Adipocyte (in vitro differentiated cells): ENCODE measurements at regions not wholly inside any gene's neighbourhood (a gene's known extent, or its start where the extent isn't known, plus 50 kb on each side); places are given as distances from the start of the nearest gene placed in this dataset.
"Not testable (repeated sequence)": the region's sequence is repeated elsewhere in the genome, so short reads cannot be mapped to it uniquely, and the experiment has no call there.

Source experiments
- DNase-seq: peaks from one replicate; pipeline ENCODE4 v3.0.0-alpha.2; 2015; ENCODE audit warnings: low read depth
- H3K27me3 ChIP-seq: replicated peaks from 2 replicates; pipeline ENCODE4 v1.7.0; 2013; ENCODE audit warnings: mild to moderate bottlenecking, low read length, moderate library complexity; ENCODE audit not compliant: control insufficient read depth, insufficient read depth
- H3K36me3 ChIP-seq: 2 replicates; pipeline ENCODE4 v1.7.0; 2013; ENCODE audit warnings: low read length, mild to moderate bottlenecking, moderate library complexity; ENCODE audit not compliant: control insufficient read depth, insufficient read depth, severe bottlenecking
- H3K4me1 ChIP-seq: 2 replicates; pipeline ENCODE4 v1.7.0; 2013; ENCODE audit warnings: mild to moderate bottlenecking, low read length, moderate library complexity; ENCODE audit not compliant: control insufficient read depth, insufficient read depth
- H3K4me3 ChIP-seq: 2 replicates; pipeline ENCODE4 v1.7.0; 2013; ENCODE audit warnings: mild to moderate bottlenecking, low read length, moderate library complexity
- H3K9ac ChIP-seq: 2 replicates; pipeline ENCODE4 v1.7.0; 2013; ENCODE audit warnings: mild to moderate bottlenecking, low read length, moderate library complexity
- H3K9me3 ChIP-seq: 2 replicates; pipeline ENCODE4 v1.7.0; 2013; ENCODE audit warnings: mild to moderate bottlenecking, low read length, moderate library complexity; ENCODE audit not compliant: control insufficient read depth

GRCh38 chr3:5918626-5919025, 731.1 kb downstream of the EDEM1 start:
- Histone ChIP-seq H3K9ac (no peak overlapping the region), H3K4me1 (no peaks in the 10 kb centered on the region), H3K36me3 (no peaks in the 10 kb centered on the region), H3K9me3 (no peaks in the 10 kb centered on the region), H3K4me3 (no peak overlapping the region), H3K27me3 (no peaks in the 10 kb centered on the region)
- DNase-seq = no peak

GRCh38 chr3:5929027-5929426, 741.5 kb downstream of the EDEM1 start:
- Histone ChIP-seq H3K9ac (no peak overlapping the region), H3K36me3 (no peaks in the 10 kb centered on the region), H3K4me3 (no peak overlapping the region), H3K9me3 (no peaks in the 10 kb centered on the region), H3K27me3 (no peaks in the 10 kb centered on the region), H3K4me1 (no peaks in the 10 kb centered on the region)
- DNase-seq = no peak

- not testable (repeated sequence) for H3K27me3 ChIP-seq, H3K4me3 ChIP-seq, DNase-seq, H3K9me3 ChIP-seq, H3K36me3 ChIP-seq, H3K9ac ChIP-seq, H3K4me1 ChIP-seq
These were observed 756.6 kb downstream of the EDEM1 start for GRCh38 chr3:5944061-5944460.

GRCh38 chr3:5948084-5948483, 760.6 kb downstream of the EDEM1 start:
- no peaks in the 10 kb centered on the region for H3K36me3 ChIP-seq
- no peak overlapping the region for H3K4me3 ChIP-seq
- no peaks in the 10 kb centered on the region for H3K27me3 ChIP-seq
- no peak for DNase-seq
- no peak overlapping the region for H3K9ac ChIP-seq
- no peaks in the 10 kb centered on the region for H3K9me3 ChIP-seq
- no peaks in the 10 kb centered on the region for H3K4me1 ChIP-seq

- Histone ChIP-seq H3K4me1 (no peaks in the 10 kb centered on the region), H3K9ac (no peak overlapping the region), H3K4me3 (no peak overlapping the region), H3K36me3 (no peaks in the 10 kb centered on the region), H3K9me3 (peaks cover 9% of the 10 kb centered on the region), H3K27me3 (no peaks in the 10 kb centered on the region)
- DNase-seq = no peak
These were observed 763.5 kb downstream of the EDEM1 start for GRCh38 chr3:5951026-5951425.

- Histone ChIP-seq H3K9me3 (no peaks in the 10 kb centered on the region), H3K4me1 (no peaks in the 10 kb centered on the region), H3K4me3 (no peak overlapping the region), H3K9ac (no peak overlapping the region), H3K36me3 (no peaks in the 10 kb centered on the region), H3K27me3 (no peaks in the 10 kb centered on the region)
- no peak for DNase-seq
These were observed 785.1 kb downstream of the EDEM1 start for GRCh38 chr3:5972586-5972985.

- no peaks in the 10 kb centered on the region for H3K27me3 ChIP-seq
- H3K36me3 ChIP-seq = no peaks in the 10 kb centered on the region
- no peak overlapping the region for H3K9ac ChIP-seq
- H3K9me3 ChIP-seq = no peaks in the 10 kb centered on the region
- no peaks in the 10 kb centered on the region for H3K4me1 ChIP-seq
- no peak for DNase-seq
- H3K4me3 ChIP-seq = no peak overlapping the region
These were observed 787.3 kb downstream of the EDEM1 start for GRCh38 chr3:5974630-5975322.

- Histone ChIP-seq H3K36me3 (no peaks in the 10 kb centered on the region), H3K9me3 (no peaks in the 10 kb centered on the region), H3K9ac (no peak overlapping the region), H3K4me1 (no peaks in the 10 kb centered on the region), H3K4me3 (no peak overlapping the region), H3K27me3 (no peaks in the 10 kb centered on the region)
- no peak for DNase-seq
These were observed 789.8 kb downstream of the EDEM1 start for GRCh38 chr3:5977331-5977730.

DNA sequence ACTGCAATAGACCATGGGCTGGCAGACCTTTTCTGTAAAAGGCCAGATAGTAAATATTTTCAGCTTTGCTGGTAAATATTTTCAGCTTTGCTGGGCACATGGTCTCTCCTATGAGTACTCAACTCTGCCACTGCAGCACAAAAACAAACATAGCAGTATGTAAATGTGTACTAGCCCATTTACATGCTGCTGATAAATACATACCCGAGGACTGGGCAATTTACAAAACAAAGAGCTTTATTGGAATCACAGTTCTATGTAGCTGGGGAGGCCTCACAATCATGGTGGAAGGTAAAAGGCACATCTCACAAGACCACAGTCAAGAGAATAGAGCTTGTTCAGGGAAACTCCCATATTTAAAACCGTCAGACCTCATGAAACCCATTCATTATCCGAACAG, 793.0 kb downstream of the EDEM1 start:
- Histone ChIP-seq H3K27me3 (no peaks in the 10 kb centered on the region), H3K36me3 (no peaks in the 10 kb centered on the region), H3K9me3 (no peaks in the 10 kb centered on the region), H3K4me3 (no peak overlapping the region), H3K9ac (no peak overlapping the region), H3K4me1 (no peaks in the 10 kb centered on the region)
- no peak for DNase-seq

DNA sequence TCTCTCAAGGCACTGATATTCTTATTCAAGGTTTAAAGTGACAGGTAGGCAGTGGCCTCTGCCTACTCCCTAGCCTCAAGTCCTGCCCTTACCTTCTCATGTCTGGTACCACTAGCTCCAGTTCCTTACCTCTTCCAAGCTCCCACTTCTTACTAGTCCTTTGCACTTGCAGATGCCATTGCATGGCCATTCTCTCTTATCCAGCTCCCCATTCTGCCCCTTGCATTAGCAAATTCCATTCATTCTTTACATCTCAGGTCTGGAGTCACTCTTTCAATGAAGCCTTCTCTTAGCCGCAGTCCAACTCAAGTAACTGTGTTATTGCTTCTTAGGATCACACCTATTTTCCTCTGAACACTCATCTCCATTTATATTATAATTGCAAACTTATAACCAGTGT, 807.1 kb downstream of the EDEM1 start:
- no peak for DNase-seq
- Histone ChIP-seq H3K27me3 (no peaks in the 10 kb centered on the region), H3K9ac (no peak overlapping the region), H3K4me3 (no peak overlapping the region), H3K36me3 (no peaks in the 10 kb centered on the region), H3K4me1 (no peaks in the 10 kb centered on the region), H3K9me3 (peaks cover 2% of the 10 kb centered on the region)

DNA sequence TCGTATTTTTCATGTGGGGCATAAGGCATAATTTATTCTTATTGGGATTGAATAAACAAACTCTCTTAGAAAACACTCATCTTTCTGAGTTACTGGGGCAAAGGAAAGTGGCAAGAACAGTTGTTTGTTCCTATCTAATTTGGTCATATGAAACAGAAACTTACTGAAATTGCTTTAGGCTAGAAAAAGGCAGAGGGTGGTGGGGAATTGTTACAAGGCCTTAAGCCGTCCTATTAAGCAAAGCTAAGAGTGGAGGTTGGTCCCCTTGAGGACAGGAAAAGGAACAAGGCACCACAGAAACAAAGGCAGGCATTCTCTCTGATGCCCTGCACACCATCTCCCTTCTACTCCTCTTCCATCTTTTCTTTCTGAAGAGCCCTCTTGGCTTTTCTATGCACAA, 830.9 kb downstream of the EDEM1 start:
- Histone ChIP-seq H3K9ac (no peak overlapping the region), H3K4me3 (no peak overlapping the region), H3K36me3 (no peaks in the 10 kb centered on the region), H3K27me3 (no peaks in the 10 kb centered on the region), H3K4me1 (no peaks in the 10 kb centered on the region), H3K9me3 (peaks cover under 1% of the 10 kb centered on the region)
- DNase-seq = no peak

DNA sequence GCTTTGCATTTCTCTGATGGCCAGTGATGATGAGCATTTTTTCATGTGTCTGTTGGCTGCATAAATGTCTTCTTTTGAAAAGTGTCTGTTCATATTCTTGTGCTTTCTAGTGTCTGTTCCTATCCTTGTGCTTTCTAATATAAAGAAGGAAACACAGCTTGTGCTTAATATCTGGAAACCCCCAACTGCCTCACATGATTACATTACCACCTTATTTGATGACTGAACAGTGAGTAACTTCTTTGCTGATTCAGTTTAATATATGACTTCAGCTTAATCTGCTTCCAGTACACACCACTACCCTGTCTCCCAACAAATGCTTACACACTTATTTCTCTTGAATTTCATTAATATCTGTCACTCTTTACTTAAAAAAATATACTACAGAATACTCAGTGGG, 835.1 kb downstream of the EDEM1 start:
- DNase-seq = no peak
- Histone ChIP-seq H3K4me1 (no peaks in the 10 kb centered on the region), H3K27me3 (no peaks in the 10 kb centered on the region), H3K4me3 (no peak overlapping the region), H3K36me3 (no peaks in the 10 kb centered on the region), H3K9me3 (peaks cover 4% of the 10 kb centered on the region), H3K9ac (no peak overlapping the region)
